PC-9 (cell line): ENCODE measurements at regions not wholly inside any gene's neighbourhood (a gene's known extent, or its start where the extent isn't known, plus 50 kb on each side); places are given as distances from the start of the nearest gene placed in this dataset.

Experiments
- EZH2 ChIP-seq: fragments of 200-600 bp; sonication (generic); IDR thresholded peaks from 2 replicates; pipeline ENCODE4 v1.8.0; 2017; ENCODE audit warnings: antibody characterized with exemption, low read depth
- TF ChIP-seq, protein P1 (sequence below): fragments of 200-600 bp; sonication (generic); conservative IDR thresholded peaks from 2 replicates; pipeline ENCODE4 v1.6.1; 2017; ENCODE audit warnings: mixed run types, antibody characterized with exemption, mild to moderate bottlenecking, moderate library complexity

GRCh38 chr13:54424344-54424743 is 1395.7 kb downstream of the OLFM4 start:
- TF ChIP-seq, protein P1, sequence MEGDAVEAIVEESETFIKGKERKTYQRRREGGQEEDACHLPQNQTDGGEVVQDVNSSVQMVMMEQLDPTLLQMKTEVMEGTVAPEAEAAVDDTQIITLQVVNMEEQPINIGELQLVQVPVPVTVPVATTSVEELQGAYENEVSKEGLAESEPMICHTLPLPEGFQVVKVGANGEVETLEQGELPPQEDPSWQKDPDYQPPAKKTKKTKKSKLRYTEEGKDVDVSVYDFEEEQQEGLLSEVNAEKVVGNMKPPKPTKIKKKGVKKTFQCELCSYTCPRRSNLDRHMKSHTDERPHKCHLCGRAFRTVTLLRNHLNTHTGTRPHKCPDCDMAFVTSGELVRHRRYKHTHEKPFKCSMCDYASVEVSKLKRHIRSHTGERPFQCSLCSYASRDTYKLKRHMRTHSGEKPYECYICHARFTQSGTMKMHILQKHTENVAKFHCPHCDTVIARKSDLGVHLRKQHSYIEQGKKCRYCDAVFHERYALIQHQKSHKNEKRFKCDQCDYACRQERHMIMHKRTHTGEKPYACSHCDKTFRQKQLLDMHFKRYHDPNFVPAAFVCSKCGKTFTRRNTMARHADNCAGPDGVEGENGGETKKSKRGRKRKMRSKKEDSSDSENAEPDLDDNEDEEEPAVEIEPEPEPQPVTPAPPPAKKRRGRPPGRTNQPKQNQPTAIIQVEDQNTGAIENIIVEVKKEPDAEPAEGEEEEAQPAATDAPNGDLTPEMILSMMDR, result no peak
- TF ChIP-seq EZH2, result no peak
